RPMI8226 (cell line): ENCODE measurements at regions not wholly inside any gene's neighbourhood (a gene's known extent, or its start where the extent isn't known, plus 50 kb on each side); places are given as distances from the start of the nearest gene placed in this dataset.
"Not testable (repeated sequence)": the region's sequence is repeated elsewhere in the genome, so short reads cannot be mapped to it uniquely, and the experiment has no call there.

Experiments
- DNase-seq: peaks from one replicate; pipeline ENCODE4 v3.0.0-alpha.2; 2015

- no peak for DNase-seq
Measured at GRCh38 chr21:17231771-17232170, 281.1 kb upstream of the CXADR start.

- DNase-seq, result no peak
Measured at GRCh38 chr21:17238468-17238867, 274.4 kb upstream of the CXADR start.

GRCh38 chr21:17250778-17251241 lies 262.0 kb upstream of the CXADR start:
- no peak for DNase-seq

GRCh38 chr21:17257784-17258183 lies 255.1 kb upstream of the CXADR start:
- no peak for DNase-seq

- no peak for DNase-seq
Measured at GRCh38 chr21:17264182-17264581, 248.7 kb upstream of the CXADR start.

- DNase-seq, result no peak
Measured at GRCh38 chr21:17269760-17270159, 243.1 kb upstream of the CXADR start.

GRCh38 chr21:17270229-17270628 lies 242.6 kb upstream of the CXADR start:
- DNase-seq, result peak; percentile 15

GRCh38 chr21:17279663-17280062 lies 233.2 kb upstream of the CXADR start:
- no peak for DNase-seq

GRCh38 chr21:17293016-17293562 lies 219.8 kb upstream of the CXADR start:
- not testable (repeated sequence) for DNase-seq

GRCh38 chr21:17295997-17296396 lies 216.8 kb upstream of the CXADR start:
- no peak for DNase-seq

- not testable (repeated sequence) for DNase-seq
Measured at GRCh38 chr21:17299576-17299975, 213.3 kb upstream of the CXADR start.

- not testable (repeated sequence) for DNase-seq
Measured at GRCh38 chr21:17327715-17328114, 185.1 kb upstream of the CXADR start.

- no peak for DNase-seq
Measured at GRCh38 chr21:17334484-17334883, 178.4 kb upstream of the CXADR start.

- no peak for DNase-seq
Measured at GRCh38 chr21:17340081-17340480, 172.8 kb upstream of the CXADR start.

GRCh38 chr21:17343055-17343454 lies 169.8 kb upstream of the CXADR start:
- DNase-seq, result peak; percentile 60

- no peak for DNase-seq
Measured at GRCh38 chr21:17348357-17348756, 164.5 kb upstream of the CXADR start.

- no peak for DNase-seq
Measured at GRCh38 chr21:17348849-17349248, 164.0 kb upstream of the CXADR start.

- DNase-seq, result no peak
Measured at GRCh38 chr21:17351766-17352165, 161.1 kb upstream of the CXADR start.

GRCh38 chr21:17352996-17353655 lies 159.7 kb upstream of the CXADR start:
- DNase-seq, result no peak

GRCh38 chr21:17359781-17360180 lies 153.1 kb upstream of the CXADR start:
- DNase-seq, result no peak

- no peak for DNase-seq
Measured at GRCh38 chr21:17368748-17369363, 144.0 kb upstream of the CXADR start.

GRCh38 chr21:17370263-17370662 lies 142.6 kb upstream of the CXADR start:
- no peak for DNase-seq

GRCh38 chr21:17370916-17371315 lies 141.9 kb upstream of the CXADR start:
- DNase-seq, result no peak

GRCh38 chr21:17371450-17371849 lies 141.4 kb upstream of the CXADR start:
- no peak for DNase-seq
